HepG2 (cell line): ENCODE measurements at regions not wholly inside any gene's neighbourhood (a gene's known extent, or its start where the extent isn't known, plus 50 kb on each side); places are given as distances from the start of the nearest gene placed in this dataset.

ENCODE experiments used
- ATAC-seq: fragments of 200-7000 bp; cut with Tn5 transposase; 3 replicates; pipeline ENCODE4 v1.9.1; 2020; ENCODE audit warnings: mild to moderate bottlenecking, moderate library complexity
- BruUV-seq: library from RNA; stranded (reverse); fragments of 400-500 nt; replicated peaks from 2 replicates; lab custom pipeline; 2021; lab: Mats Ljungman, UMichigan
- CTCF ChIA-PET: fragments of 300-600 bp; formaldehyde crosslinking; extraction: SDS; loops from one replicate; lab custom pipeline; 2021; ENCODE audit warnings: low total read pairs, inconsistent platforms, low intra/inter-chr PET ratio; lab: Yijun Ruan, JAX
- POLR2A ChIA-PET: fragments of 350-600 bp; sonication (Branson Sonifier 250); formaldehyde crosslinking; loops from one replicate; lab custom pipeline; 2020; ENCODE audit warnings: antibody characterized with exemption, inconsistent platforms; lab: Yijun Ruan, JAX
- DNase-seq: peaks from one replicate; pipeline ENCODE4 v3.0.0-alpha.2; 2015; ENCODE audit warnings: low spot score
- FAIRE-seq: peaks from 3 replicates; lab custom pipeline; 2011; peaks lifted over from hg19 to GRCh38; lab: Jason Lieb, UNC
- H2AFZ ChIP-seq: one replicate; pipeline ENCODE4 v1.6.1; 2011; ENCODE audit warnings: low read length, inconsistent platforms
- H3K27ac ChIP-seq: fragments of 300-600 bp; 3 replicates; pipeline ENCODE4 v1.8.0; 2011; ENCODE audit warnings: mixed run types, mild to moderate bottlenecking, mixed read lengths, low read length, inconsistent platforms; ENCODE audit not compliant: insufficient read depth; ENCODE audit errors: extremely low read length
- H3K27me3 ChIP-seq, 2 experiments: fragments of 200-600 bp in 1 of 2; 2 replicates in 1 of 2; 3 replicates in 1 of 2; pipeline versions ENCODE4 v1.6.0 to v1.8.0; 2011; ENCODE audit warnings: low read length in 2 of 2, mild to moderate bottlenecking in 2 of 2, moderate library complexity in 2 of 2, inconsistent platforms in 1 of 2; ENCODE audit not compliant: insufficient read depth in 2 of 2, control insufficient read depth in 1 of 2
- H3K36me3 ChIP-seq, 2 experiments: fragments of 200-600 bp in 1 of 2; replicated peaks in 1 of 2; 2 replicates in 1 of 2; 3 replicates in 1 of 2; pipeline versions ENCODE4 v1.5.1 to v1.8.0; 2011; ENCODE audit warnings: low read length in 2 of 2, inconsistent platforms in 1 of 2; ENCODE audit not compliant: insufficient read depth in 2 of 2, control insufficient read depth in 1 of 2
- H3K4me1 ChIP-seq: 2 replicates; pipeline ENCODE4 v1.5.1; 2012; ENCODE audit warnings: low read length, inconsistent platforms; ENCODE audit not compliant: insufficient read depth
- H3K4me2 ChIP-seq: 2 replicates; pipeline ENCODE4 v1.6.0; 2011; ENCODE audit warnings: low read depth, low read length, inconsistent platforms
- H3K4me3 ChIP-seq, 3 experiments: fragments of 200-600 bp in 1 of 3; sonication (generic), shearing (Covaris generic) in 1 of 3; replicated peaks in 1 of 3; 2 replicates each; pipeline ENCODE4 v1.5.1; 2011 to 2016; ENCODE audit warnings: low read length in 3 of 3, inconsistent platforms in 2 of 3, low read depth in 2 of 3, mild to moderate bottlenecking in 2 of 3, control low read depth in 1 of 3, mixed read lengths in 1 of 3; ENCODE audit not compliant: insufficient read depth in 1 of 3
- H3K79me2 ChIP-seq: one replicate; pipeline ENCODE4 v1.6.1; 2011; ENCODE audit warnings: low read length, inconsistent platforms; ENCODE audit not compliant: insufficient read depth
- H3K9ac ChIP-seq: 2 replicates; pipeline ENCODE4 v1.6.0; 2011; ENCODE audit warnings: mild to moderate bottlenecking, low read depth, low read length, inconsistent platforms; ENCODE audit not compliant: insufficient read depth
- H3K9me3 ChIP-seq: 2 replicates; pipeline ENCODE4 v1.5.1; 2012; ENCODE audit warnings: mild to moderate bottlenecking, low read length
- H4K20me1 ChIP-seq: 2 replicates; pipeline ENCODE4 v1.6.0; 2011; ENCODE audit warnings: inconsistent platforms, mild to moderate bottlenecking, low read length, moderate library complexity; ENCODE audit not compliant: insufficient read depth
- CCAR2 ChIP-seq: fragments of 200-400 bp; formaldehyde crosslinking; optimal IDR thresholded peaks from 2 replicates; pipeline ENCODE3; 2018; ENCODE audit warnings: low read depth, mild to moderate bottlenecking, low read length, moderate library complexity
- EP300 ChIP-seq, 3 experiments: sonication (generic) in 1 of 3; formaldehyde crosslinking in 1 of 3; IDR thresholded peaks; 2 replicates each; pipeline versions ENCODE4 v1.5.1 to v1.6.1; 2011 to 2020; ENCODE audit warnings: low read depth in 2 of 3, low read length in 2 of 3, borderline replicate concordance in 1 of 3, improper control_type of control experiment in 1 of 3, mild to moderate bottlenecking in 1 of 3, missing genetic modification reagents in 1 of 3, moderate library complexity in 1 of 3
- JUNB ChIP-seq: sonication (generic); formaldehyde crosslinking; IDR thresholded peaks from 2 replicates; pipeline ENCODE4 v1.8.0; 2022; ENCODE audit warnings: missing genetic modification reagents, mild to moderate bottlenecking, borderline replicate concordance
- KDM3A ChIP-seq: IDR thresholded peaks from 2 replicates; pipeline ENCODE4 v1.6.1; 2018; ENCODE audit warnings: low read depth, missing compliant biosample characterization
- MED13 ChIP-seq: sonication (generic); formaldehyde crosslinking; IDR thresholded peaks from 2 replicates; pipeline ENCODE4 v1.5.0; 2020; ENCODE audit warnings: missing genetic modification reagents
- RARG ChIP-seq: sonication (generic); formaldehyde crosslinking; IDR thresholded peaks from 2 replicates; pipeline ENCODE4 v1.4.0; 2020; ENCODE audit warnings: low read depth, mild to moderate bottlenecking, missing genetic modification reagents
- TBL1XR1 ChIP-seq: fragments of 150-350 bp; IDR thresholded peaks from 2 replicates; pipeline ENCODE4 v1.6.1; 2014; ENCODE audit warnings: borderline replicate concordance, low read length; ENCODE audit not compliant: partially characterized antibody
- TP53 ChIP-seq: sonication (generic); formaldehyde crosslinking; conservative IDR thresholded peaks from 2 replicates; pipeline ENCODE4 v1.4.0; 2020; ENCODE audit warnings: missing genetic modification reagents
- U2AF2 ChIP-seq: fragments of 200-400 bp; formaldehyde crosslinking; IDR thresholded peaks from 2 replicates; pipeline ENCODE4 v1.6.1; 2017; ENCODE audit warnings: low read depth, mild to moderate bottlenecking, low read length
- ZNF572 ChIP-seq: sonication (generic); formaldehyde crosslinking; IDR thresholded peaks from 2 replicates; pipeline ENCODE4 v1.5.1; 2020; ENCODE audit warnings: mild to moderate bottlenecking, missing genetic modification reagents
- WGBS: methylation state at CpG from one replicate; pipeline ENCODE4 v1.1.6; 2017; ENCODE audit warnings: low lambda C conversion rate; 5-methylcytosine and 5-hydroxymethylcytosine counted together
- in situ Hi-C: cut with HindIII; loops from 2 replicates; pipeline ENCODE4 v1.10.0; 2017; ENCODE audit warnings: low pct_unique_long_range_greater_than_20kb; ENCODE audit not compliant: extremely low pct_ligation_motif_present
- intact Hi-C: fragments of 100-400 bp; cut with micrococcal nuclease; formaldehyde crosslinking; loops from one replicate; pipeline ENCODE4 v1.10.0; 2022; ENCODE audit not compliant: unreplicated experiment
- TF ChIP-seq, protein P1 (sequence below): sonication (generic); formaldehyde crosslinking; IDR thresholded peaks from 2 replicates; pipeline ENCODE4 v1.5.0; 2020; ENCODE audit warnings: missing genetic modification reagents
- TF ChIP-seq, protein P2 (sequence below): sonication (generic); formaldehyde crosslinking; IDR thresholded peaks from 2 replicates; pipeline ENCODE4 v1.5.1; 2020; ENCODE audit warnings: mild to moderate bottlenecking, missing genetic modification reagents, borderline replicate concordance

DNA sequence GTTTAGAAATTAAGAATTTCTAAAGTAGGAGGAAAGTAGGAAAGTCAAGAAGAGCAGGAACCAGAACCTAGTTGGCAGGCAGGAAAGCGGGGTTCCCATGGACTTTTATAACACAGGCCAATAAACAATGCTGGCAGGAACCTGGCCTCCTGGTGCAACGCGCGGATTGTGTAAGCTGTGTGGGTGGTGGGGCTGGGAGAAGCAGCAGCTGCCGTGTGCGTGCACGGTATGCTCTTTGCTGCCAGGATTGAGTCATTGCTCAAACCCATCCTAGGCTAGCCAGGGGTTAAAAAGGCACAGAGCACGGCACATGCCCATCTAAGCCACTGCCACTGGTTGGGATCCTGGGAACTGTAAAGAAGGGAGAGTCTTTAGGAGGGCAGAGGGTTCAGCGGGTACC lies 209.9 kb upstream of the RGMA start:
- H3K9ac ChIP-seq, result no peak overlapping the region
- no peak overlapping the region for H3K27ac ChIP-seq
- no peak for FAIRE-seq
- TF ChIP-seq MED13 (CRISPR knock-in tag) (no peak), U2AF2 (no peak), JUNB (CRISPR knock-in tag) (no peak), RARG (CRISPR knock-in tag) (no peak), TP53 (CRISPR knock-in tag) (no peak), ZNF572 (CRISPR knock-in tag) (no peak), EP300 (IDR thresholded peaks at IDR 0.05; ENCODE audit: low read depth in 2 of 2, low read length in 2 of 2) (no peak), EP300 (CRISPR knock-in tag; IDR thresholded peaks at IDR 0.05; ENCODE audit: borderline replicate concordance) (no peak), TBL1XR1 (no peak), CCAR2 (no peak), KDM3A (no peak)
- TF ChIP-seq, protein P1, sequence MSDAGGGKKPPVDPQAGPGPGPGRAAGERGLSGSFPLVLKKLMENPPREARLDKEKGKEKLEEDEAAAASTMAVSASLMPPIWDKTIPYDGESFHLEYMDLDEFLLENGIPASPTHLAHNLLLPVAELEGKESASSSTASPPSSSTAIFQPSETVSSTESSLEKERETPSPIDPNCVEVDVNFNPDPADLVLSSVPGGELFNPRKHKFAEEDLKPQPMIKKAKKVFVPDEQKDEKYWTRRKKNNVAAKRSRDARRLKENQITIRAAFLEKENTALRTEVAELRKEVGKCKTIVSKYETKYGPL (CRISPR knock-in tag), result no peak
- TF ChIP-seq, protein P2, sequence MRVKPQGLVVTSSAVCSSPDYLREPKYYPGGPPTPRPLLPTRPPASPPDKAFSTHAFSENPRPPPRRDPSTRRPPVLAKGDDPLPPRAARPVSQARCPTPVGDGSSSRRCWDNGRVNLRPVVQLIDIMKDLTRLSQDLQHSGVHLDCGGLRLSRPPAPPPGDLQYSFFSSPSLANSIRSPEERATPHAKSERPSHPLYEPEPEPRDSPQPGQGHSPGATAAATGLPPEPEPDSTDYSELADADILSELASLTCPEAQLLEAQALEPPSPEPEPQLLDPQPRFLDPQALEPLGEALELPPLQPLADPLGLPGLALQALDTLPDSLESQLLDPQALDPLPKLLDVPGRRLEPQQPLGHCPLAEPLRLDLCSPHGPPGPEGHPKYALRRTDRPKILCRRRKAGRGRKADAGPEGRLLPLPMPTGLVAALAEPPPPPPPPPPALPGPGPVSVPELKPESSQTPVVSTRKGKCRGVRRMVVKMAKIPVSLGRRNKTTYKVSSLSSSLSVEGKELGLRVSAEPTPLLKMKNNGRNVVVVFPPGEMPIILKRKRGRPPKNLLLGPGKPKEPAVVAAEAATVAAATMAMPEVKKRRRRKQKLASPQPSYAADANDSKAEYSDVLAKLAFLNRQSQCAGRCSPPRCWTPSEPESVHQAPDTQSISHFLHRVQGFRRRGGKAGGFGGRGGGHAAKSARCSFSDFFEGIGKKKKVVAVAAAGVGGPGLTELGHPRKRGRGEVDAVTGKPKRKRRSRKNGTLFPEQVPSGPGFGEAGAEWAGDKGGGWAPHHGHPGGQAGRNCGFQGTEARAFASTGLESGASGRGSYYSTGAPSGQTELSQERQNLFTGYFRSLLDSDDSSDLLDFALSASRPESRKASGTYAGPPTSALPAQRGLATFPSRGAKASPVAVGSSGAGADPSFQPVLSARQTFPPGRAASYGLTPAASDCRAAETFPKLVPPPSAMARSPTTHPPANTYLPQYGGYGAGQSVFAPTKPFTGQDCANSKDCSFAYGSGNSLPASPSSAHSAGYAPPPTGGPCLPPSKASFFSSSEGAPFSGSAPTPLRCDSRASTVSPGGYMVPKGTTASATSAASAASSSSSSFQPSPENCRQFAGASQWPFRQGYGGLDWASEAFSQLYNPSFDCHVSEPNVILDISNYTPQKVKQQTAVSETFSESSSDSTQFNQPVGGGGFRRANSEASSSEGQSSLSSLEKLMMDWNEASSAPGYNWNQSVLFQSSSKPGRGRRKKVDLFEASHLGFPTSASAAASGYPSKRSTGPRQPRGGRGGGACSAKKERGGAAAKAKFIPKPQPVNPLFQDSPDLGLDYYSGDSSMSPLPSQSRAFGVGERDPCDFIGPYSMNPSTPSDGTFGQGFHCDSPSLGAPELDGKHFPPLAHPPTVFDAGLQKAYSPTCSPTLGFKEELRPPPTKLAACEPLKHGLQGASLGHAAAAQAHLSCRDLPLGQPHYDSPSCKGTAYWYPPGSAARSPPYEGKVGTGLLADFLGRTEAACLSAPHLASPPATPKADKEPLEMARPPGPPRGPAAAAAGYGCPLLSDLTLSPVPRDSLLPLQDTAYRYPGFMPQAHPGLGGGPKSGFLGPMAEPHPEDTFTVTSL (CRISPR knock-in tag), result no peak
- CTCF ChIA-PET, result no interaction called here
- H3K79me2 ChIP-seq, result no peaks in the 10 kb centered on the region
- POLR2A ChIA-PET, result no interaction called here
- no peaks in the 10 kb centered on the region for H3K36me3 ChIP-seq
- H3K4me2 ChIP-seq, result no peak overlapping the region
- 38% methylated on average over 9 of the region's 9 CpGs for WGBS
- no TSS peak for BruUV-seq
- H3K4me1 ChIP-seq, result no peaks in the 10 kb centered on the region
- in situ Hi-C loops (no loop called here), intact Hi-C loops (no loop called here)
- H3K27me3 ChIP-seq, result peaks cover 0 to 13% of the 10 kb centered on the region in 2 experiments; a peak in 2 of 5 replicates
- no peaks in the 10 kb centered on the region for H4K20me1 ChIP-seq
- no peak overlapping the region for H2AFZ ChIP-seq
- H3K9me3 ChIP-seq, result no peaks in the 10 kb centered on the region
- DNase-seq, result no peak
- H3K4me3 ChIP-seq, result no peak overlapping the region
- no peak for ATAC-seq
